GM23248 (cell line): ENCODE measurements at regions not wholly inside any gene's neighbourhood (a gene's known extent, or its start where the extent isn't known, plus 50 kb on each side); places are given as distances from the start of the nearest gene placed in this dataset.

ENCODE experiments used
- EZH2 ChIP-seq: fragments of 200-600 bp; sonication (generic); IDR thresholded peaks from 2 replicates; pipeline ENCODE4 v1.6.1; 2018; ENCODE audit warnings: antibody characterized with exemption, mild to moderate bottlenecking; ENCODE audit not compliant: insufficient read depth, poor library complexity, severe bottlenecking
- EZH2phosphoT487 ChIP-seq: fragments of 200-600 bp; sonication (generic); IDR thresholded peaks from 2 replicates; pipeline ENCODE4 v1.6.1; 2018; ENCODE audit warnings: antibody characterized with exemption, moderate library complexity, mild to moderate bottlenecking, low read depth; ENCODE audit not compliant: insufficient read depth

DNA sequence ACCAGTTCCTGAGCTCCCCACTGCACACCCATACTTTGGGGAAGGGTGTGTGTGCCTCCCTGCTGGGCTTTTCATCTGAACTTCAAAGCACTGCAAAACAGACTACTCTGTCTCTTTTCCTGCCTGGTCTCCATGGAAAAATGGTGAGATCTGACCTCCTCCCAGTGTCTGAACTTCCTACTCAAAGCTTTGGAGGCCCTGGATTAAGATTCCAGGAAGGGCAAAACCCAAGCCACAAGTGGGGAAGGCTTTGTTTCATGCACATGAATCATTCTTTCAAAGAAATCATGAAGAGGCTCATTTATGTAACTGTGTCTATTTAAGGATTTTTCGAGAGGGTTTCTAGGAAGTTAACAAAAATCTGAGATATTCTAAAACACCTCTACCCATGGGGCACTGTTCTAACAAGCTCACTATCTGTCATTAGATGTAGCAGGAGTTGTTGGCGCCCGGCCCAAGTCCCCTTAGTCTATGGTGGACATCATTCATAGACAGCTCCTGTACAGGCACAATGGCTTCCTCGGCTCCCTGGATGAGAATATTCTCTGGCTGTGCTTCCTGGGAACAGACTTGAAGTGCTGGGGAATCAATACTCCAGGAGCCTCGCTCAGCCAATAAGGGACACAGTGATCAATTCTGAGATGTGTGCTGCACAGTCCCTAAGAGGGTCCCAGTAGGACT lies 224.0 kb downstream of the KTN1 start:
- no peak for TF ChIP-seq EZH2
- no peak for TF ChIP-seq EZH2phosphoT487
